NB4 (cell line): ENCODE measurements at regions not wholly inside any gene's neighbourhood (a gene's known extent, or its start where the extent isn't known, plus 50 kb on each side); places are given as distances from the start of the nearest gene placed in this dataset.

Source experiments
- DNase-seq: peaks from one replicate; pipeline ENCODE4 v3.0.0; 2010; ENCODE audit warnings: low read depth
- H3K4me3 ChIP-seq: one replicate; pipeline ENCODE4 v1.5.1; 2011; ENCODE audit warnings: mild to moderate bottlenecking, low read depth, low read length, moderate library complexity
- CTCF ChIP-seq: IDR thresholded peaks from one replicate; pipeline ENCODE4 v1.5.1; 2012; ENCODE audit warnings: low read depth, low read length
- MAX ChIP-seq: IDR thresholded peaks from 2 replicates; pipeline ENCODE4 v1.6.1; 2011; ENCODE audit warnings: low read depth, low read length
- MYC ChIP-seq: IDR thresholded peaks from 2 replicates; pipeline ENCODE4 v1.6.1; 2011; ENCODE audit warnings: low read depth, low read length
- POLR2A ChIP-seq: IDR thresholded peaks from 2 replicates; pipeline ENCODE4 v1.6.1; 2011; ENCODE audit warnings: mild to moderate bottlenecking; ENCODE audit not compliant: insufficient read length; ENCODE audit errors: extremely low read depth

GRCh38 chr6:1202201-1202600 lies 109.7 kb upstream of the FOXQ1 start:
- DNase-seq = no peak
- no peak overlapping the region for H3K4me3 ChIP-seq
- no peak for TF ChIP-seq POLR2A
- no peak for TF ChIP-seq MYC
- no peak for TF ChIP-seq CTCF
- TF ChIP-seq MAX = no peak

GRCh38 chr6:1201547-1202200 lies 110.2 kb upstream of the FOXQ1 start:
- DNase-seq = no peak
- no peak overlapping the region for H3K4me3 ChIP-seq
- TF ChIP-seq MYC = no peak
- no peak for TF ChIP-seq MAX
- TF ChIP-seq CTCF = no peak
- no peak for TF ChIP-seq POLR2A

- DNase-seq = no peak
- no peak overlapping the region for H3K4me3 ChIP-seq
- TF ChIP-seq MYC (no peak), MAX (no peak), POLR2A (no peak), CTCF (no peak)
Measured at GRCh38 chr6:1200409-1201101, 111.3 kb upstream of the FOXQ1 start.

- no peak for TF ChIP-seq MAX
- no peak for TF ChIP-seq MYC
- TF ChIP-seq POLR2A = no peak
- no peak for TF ChIP-seq CTCF
- no peak for DNase-seq
Measured at GRCh38 chr6:1200081-1200408, 111.9 kb upstream of the FOXQ1 start.

GRCh38 chr6:1197309-1197708 lies 114.6 kb upstream of the FOXQ1 start:
- TF ChIP-seq CTCF (no peak), MAX (no peak), MYC (no peak), POLR2A (no peak)
- DNase-seq = no peak
- H3K4me3 ChIP-seq = no peak overlapping the region

More at GRCh38 chr6:1200081-1200408, 111.9 kb upstream of the FOXQ1 start:
- no peak overlapping the region for H3K4me3 ChIP-seq
